Cerebellar cortex (tissue), 1 donor: ENCODE measurements at regions not wholly inside any gene's neighbourhood (a gene's known extent, or its start where the extent isn't known, plus 50 kb on each side); places are given as distances from the start of the nearest gene placed in this dataset.
A peak's percentile ranks its signal among the peaks of the same experiment; 100 is the strongest.

Experiments used
- DNase-seq: peaks from one replicate; pipeline ENCODE4 v3.0.0-alpha.2; 2015; ENCODE audit warnings: low spot score

DNA sequence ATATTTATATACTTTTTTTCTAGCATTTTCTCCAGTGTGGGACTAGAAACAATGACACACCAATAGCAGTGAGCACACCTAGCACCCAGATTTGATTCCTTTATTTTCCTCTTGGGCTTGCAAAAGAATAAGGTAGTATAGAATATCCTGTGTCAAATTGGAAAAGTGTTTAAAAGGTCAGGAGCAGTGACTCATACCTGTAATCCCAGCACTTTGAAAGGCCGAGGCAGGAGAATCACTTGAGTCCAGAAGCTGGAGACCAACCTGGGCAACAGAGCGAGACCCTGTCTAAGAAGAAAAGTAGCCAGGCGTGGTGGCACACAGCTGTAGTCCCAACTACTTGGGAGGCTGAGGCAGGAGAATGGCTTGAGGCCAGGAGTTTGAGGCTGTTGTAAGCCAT is 53.8 kb upstream of the SGPP1 start:
- DNase-seq: no peak

DNA sequence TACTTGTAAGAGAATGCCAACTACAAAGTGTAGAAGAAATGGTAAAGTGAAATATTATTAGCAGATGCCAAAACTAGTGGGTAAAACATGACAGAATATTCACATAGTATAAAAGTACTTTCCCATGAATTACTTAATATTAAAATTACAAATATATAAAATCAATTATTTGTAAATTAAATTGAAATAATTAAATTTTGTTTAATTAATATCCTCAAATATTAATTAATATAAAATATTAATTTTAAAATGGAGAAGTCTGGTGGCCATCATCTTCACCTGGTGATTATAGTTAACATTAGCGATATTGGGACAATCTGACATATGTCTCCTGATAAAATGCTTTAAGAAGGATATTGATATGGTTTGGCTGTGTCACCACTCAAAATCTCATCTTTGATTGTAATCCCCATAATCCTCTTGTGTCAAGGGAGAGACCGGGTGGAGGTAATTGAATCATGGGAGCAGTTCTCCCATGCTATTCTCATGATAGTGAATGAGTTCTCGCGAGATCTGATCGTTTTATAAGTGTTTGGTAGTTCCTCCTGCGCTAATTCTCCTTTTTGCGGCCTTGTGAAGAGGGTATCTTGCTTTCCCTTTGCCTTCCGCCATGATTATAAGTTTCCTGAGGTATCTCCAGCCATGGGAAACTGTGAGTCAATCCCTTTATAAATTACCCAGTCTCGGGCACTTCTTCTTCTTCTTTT is 55.0 kb upstream of the SGPP1 start:
- DNase-seq: no peak

DNA sequence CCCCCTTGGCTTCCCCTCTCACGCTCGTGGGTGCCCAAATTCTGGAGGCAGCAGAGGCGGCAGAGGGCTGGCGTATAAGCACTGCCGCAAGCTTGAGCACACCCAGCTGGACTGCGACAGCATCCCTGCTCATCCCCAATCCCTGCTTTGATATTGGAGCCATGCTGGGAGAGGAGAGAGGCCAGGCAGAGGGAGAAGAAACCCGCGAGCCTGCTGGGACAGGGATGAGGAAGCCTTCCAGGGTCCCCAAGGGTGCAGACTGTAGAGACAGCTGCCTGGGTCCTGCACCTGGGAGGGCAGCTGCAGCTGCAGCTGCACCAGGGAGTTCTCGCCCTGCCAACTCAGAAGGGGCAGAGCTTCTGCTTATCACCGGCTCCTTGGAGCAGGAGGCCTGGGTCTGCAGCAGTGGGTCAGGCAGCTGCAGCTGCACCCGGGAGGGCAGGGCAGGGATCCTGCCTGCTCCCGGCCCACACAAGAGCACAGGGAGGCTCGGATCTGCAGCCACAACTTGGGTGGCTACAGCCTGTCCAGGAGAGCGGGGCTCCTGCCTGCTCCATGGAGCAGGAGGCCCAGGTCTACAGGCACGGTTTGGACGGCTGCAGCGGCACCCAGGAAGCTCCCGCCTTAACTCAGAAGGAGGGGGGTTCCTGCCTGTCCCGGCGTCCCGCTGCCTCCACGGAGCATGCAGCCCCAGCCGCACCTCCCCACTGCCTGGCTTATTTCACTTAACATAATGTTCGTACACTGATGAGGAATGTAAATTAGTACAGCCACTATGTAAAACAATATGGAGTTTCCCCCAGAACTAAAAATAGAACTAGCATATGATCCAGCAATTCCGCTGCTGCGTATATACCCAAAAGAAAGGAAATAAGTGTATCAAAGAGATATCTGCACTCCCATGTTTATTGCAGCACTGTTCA is 60.4 kb upstream of the SGPP1 start:
- no peak for DNase-seq

DNA sequence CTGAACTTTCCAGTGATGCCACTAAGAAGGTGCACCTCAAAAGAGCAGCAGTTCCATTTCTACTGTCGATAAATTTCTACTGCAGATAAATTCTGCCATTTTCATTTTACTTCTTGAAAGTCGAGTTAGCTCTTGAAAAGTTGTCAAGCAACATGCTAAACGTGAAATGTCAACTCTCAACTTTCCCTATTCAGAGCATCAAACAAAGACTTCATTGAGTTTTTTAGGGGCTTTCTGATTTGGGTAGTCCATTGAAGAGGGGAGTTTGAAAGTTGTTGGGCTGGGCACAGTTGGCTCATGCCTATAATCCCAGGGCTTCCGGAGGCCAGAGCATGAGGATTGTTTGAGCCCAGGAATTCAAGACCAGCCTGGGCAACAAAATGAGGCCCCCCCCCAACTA is 59.4 kb upstream of the SYNE2 start:
- no peak for DNase-seq

DNA sequence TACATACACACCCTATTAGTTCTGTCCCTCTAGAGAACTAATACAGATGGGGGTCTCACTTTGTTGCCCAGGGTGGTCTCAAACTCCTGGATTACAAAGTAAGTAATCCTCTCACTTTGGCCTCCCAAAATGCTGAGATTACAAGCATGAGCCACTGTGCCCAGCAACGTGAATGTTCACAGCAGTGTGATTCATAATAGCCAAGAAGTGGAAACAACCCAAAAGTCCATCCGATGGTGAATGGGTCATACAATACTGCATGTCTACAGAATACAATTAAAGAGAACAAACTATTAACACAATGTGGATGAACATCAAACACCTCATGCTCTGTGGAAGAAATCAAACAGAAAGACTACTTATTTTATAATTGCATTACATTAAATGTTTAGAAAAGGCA is 57.3 kb upstream of the SYNE2 start:
- DNase-seq: no peak

- DNase-seq: no peak
Observed at GRCh38 chr14:63800083-63800482, 52.7 kb upstream of the SYNE2 start.

GRCh38 chr14:63800651-63801375 is 52.0 kb upstream of the SYNE2 start:
- peak; percentile 89 for DNase-seq
